Retinal pigment epithelial cell (primary cell): ENCODE measurements at regions not wholly inside any gene's neighbourhood (a gene's known extent, or its start where the extent isn't known, plus 50 kb on each side); places are given as distances from the start of the nearest gene placed in this dataset.

ENCODE experiments used
- DNase-seq: peaks from one replicate; pipeline ENCODE4 v3.0.0-alpha.2; 2010; ENCODE audit warnings: low read depth
- H3K4me3 ChIP-seq: 2 replicates; pipeline ENCODE4 v1.5.1; 2011; ENCODE audit warnings: mild to moderate bottlenecking, low read length, control low read depth, moderate library complexity
- CTCF ChIP-seq: conservative IDR thresholded peaks from 2 replicates; pipeline ENCODE4 v1.5.1; 2011; ENCODE audit warnings: low read depth, low read length, control low read depth, inconsistent platforms

- DNase-seq = no peak
- no peak overlapping the region for H3K4me3 ChIP-seq
- no peak for TF ChIP-seq CTCF
These were observed 483.4 kb downstream of the ZNF608 start for GRCh38 chr5:124262991-124263571.

GRCh38 chr5:124262470-124262869, 484.0 kb downstream of the ZNF608 start:
- no peak for DNase-seq
- TF ChIP-seq CTCF = no peak
- H3K4me3 ChIP-seq = no peak overlapping the region

- no peak overlapping the region for H3K4me3 ChIP-seq
- DNase-seq = no peak
- TF ChIP-seq CTCF = no peak
These were observed 484.6 kb downstream of the ZNF608 start for GRCh38 chr5:124261848-124262247.

GRCh38 chr5:124260921-124261515, 485.4 kb downstream of the ZNF608 start:
- no peak for TF ChIP-seq CTCF
- no peak for DNase-seq
- H3K4me3 ChIP-seq = no peak overlapping the region

GRCh38 chr5:124259017-124259416, 487.4 kb downstream of the ZNF608 start:
- H3K4me3 ChIP-seq = no peak overlapping the region
- no peak for TF ChIP-seq CTCF
- DNase-seq = no peak

GRCh38 chr5:124257048-124257447, 489.4 kb downstream of the ZNF608 start:
- no peak overlapping the region for H3K4me3 ChIP-seq
- TF ChIP-seq CTCF = no peak
- DNase-seq = no peak

GRCh38 chr5:124253203-124253810, 493.1 kb downstream of the ZNF608 start:
- no peak for DNase-seq
- H3K4me3 ChIP-seq = no peak overlapping the region
- no peak for TF ChIP-seq CTCF
